ENCODE measurements at regions not wholly inside any gene's neighbourhood (a gene's known extent, or its start where the extent isn't known, plus 50 kb on each side); places are given as distances from the start of the nearest gene placed in this dataset.

- TF ChIP-seq CTCF (conservative IDR thresholded peaks at IDR 0.05 in 1 of 2, IDR thresholded peaks at IDR 0.05 in 1 of 2; ENCODE audit: low read depth in 1 of 2, low read length in 2 of 2) = no peak
- no peak for TF ChIP-seq EZH2 (IDR thresholded peaks at IDR 0.05; ENCODE audit: low read length, missing control alignments)
Observed at GRCh38 chr10:36170943-36171501, 528.9 kb upstream of the FZD8 start.

Measured in fibroblast of lung (primary cell).